NT2/D1 (cell line): ENCODE measurements at regions not wholly inside any gene's neighbourhood (a gene's known extent, or its start where the extent isn't known, plus 50 kb on each side); places are given as distances from the start of the nearest gene placed in this dataset.

ENCODE experiments used
- YY1 ChIP-seq: IDR thresholded peaks from 2 replicates; pipeline ENCODE4 v1.6.1; 2011; ENCODE audit not compliant: insufficient read length, insufficient read depth
- ZNF274 ChIP-seq: IDR thresholded peaks from 2 replicates; pipeline ENCODE4 v1.6.1; 2011; ENCODE audit warnings: mild to moderate bottlenecking, low read depth, low read length

- TF ChIP-seq YY1 = no peak
- TF ChIP-seq ZNF274 = no peak
Measured at GRCh38 chr14:87386524-87386923, 606.5 kb downstream of the GALC start.
